Right ventricle myocardium superior (tissue), 1 donor: ENCODE measurements at regions not wholly inside any gene's neighbourhood (a gene's known extent, or its start where the extent isn't known, plus 50 kb on each side); places are given as distances from the start of the nearest gene placed in this dataset.

Experiments used
- ATAC-seq: fragments of 200-7000 bp; cut with Tn5 transposase; one replicate; pipeline ENCODE4 v1.9.1; 2020; ENCODE audit warnings: mild to moderate bottlenecking; ENCODE audit not compliant: poor library complexity
- DNase-seq: peaks from one replicate; pipeline ENCODE4 v3.0.0-alpha.2; 2020
- intact Hi-C: fragments of 100-400 bp; cut with DNase I; formaldehyde crosslinking; loops from one replicate; pipeline ENCODE4 v1.11.2; 2022
- donor health status: DM: no; HTN: yes; CAD: no; lungs with severe emphysema.

DNA sequence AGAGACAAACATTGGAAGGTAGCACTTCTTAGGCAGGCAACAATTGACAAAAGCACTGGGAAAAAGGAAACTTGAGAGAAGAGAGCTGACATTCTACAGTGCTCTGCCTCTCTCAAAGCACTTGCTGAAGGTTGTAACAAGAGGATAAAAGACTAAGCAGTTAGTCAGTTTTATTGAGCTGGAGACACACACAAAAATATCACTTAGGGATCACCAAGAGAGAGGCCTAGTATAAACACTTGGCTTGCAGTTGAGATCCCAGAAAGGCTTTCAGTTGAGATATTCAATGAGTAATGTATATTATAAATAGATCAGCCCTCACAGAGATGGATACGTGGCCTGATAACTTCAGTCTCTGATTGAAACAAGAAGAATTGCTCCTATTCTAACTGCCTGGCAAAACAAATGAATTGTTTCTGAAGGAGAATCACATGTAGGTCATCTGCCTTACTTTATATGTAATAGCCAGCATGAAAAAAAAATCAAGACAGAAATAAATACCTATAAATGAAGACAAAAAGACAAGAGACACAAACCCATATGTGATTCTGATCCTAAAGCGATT, 747.2 kb upstream of the MAN1A1 start:
- intact Hi-C loops, result no loop called here
- no peak for ATAC-seq
- no peak for DNase-seq

DNA sequence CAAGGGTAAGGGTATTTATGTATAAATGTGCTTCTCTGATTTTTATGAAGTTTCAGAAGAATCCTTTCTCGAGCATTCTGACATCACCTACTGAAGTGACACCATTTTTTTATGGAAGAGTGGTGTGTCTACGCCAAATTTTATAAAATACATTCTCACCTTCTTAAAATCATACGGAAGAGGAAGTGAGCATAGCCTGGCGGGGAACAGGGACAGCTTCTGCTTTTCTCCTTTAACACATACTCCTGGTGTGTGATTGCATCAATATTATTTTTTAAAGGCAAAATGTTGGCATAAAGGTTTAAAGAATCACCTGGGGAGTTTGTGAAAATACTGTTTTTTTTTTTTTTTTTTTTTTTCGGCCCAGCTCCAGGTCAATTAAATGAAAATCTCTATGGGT, 733.6 kb upstream of the MAN1A1 start:
- DNase-seq (no peak), ATAC-seq (no peak)
- intact Hi-C loops, result no loop called here

DNA sequence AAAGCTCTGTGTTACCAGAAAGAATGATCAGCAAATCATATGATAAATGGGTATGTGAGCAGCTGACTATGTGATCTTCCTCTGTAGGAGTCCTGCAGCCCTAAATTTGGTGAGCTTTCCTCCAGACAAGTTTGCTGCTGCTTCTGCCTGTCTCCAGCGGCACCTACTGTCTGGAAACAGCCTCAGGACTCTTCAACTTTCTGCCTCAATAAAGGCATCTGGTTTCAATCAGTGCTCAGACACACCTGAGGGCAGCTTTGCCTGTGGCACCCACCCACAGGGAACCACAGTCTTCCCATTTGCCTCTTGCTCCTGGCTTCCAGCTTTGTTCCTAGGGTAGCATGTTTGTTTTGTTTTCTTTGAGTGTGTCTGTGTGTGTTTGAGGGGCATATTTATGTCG, 727.9 kb upstream of the MAN1A1 start:
- intact Hi-C loops, result no loop called here

DNA sequence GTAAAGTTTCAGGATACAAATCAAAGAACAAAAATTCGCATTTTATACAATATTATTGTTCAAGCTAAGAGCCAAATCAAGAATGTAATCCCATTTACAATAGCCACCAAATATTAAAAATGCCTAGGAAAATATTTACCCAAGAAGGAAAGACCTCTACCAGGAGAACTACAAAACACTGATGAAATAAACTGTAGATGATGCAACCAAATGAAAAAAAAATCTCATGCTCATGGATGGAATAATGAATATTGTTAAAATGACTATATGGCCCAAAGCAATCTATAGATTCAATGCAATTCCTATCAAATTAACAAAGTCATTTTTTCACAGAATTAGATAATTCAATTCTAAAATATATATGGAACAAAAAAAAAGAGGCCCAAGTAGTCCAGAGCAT, 708.8 kb upstream of the MAN1A1 start:
- DNase-seq, result no peak
- no peak for ATAC-seq
- intact Hi-C loops, result no loop called here

More for the DNA sequence above, 727.9 kb upstream of the MAN1A1 start:
- no peak for DNase-seq
- no peak for ATAC-seq

DNA sequence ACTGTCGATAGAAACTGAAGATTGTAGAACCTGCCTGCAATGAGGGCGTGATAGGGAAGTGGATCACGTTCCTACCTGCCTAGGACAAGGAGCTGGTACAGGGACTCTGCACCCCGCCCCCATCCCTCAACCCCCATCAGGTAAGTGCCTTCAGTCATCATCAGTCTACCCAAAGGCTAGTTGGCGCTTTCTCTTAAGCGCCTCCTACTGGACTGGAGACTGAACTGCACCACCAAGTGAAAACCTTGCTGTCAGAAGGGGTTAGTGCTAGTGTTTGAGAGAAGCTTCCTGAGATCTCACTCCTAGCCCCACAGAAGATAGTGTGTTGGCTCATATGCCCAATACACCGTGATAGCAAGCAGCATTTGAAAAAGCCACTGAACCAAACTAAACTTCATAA, 706.5 kb upstream of the MAN1A1 start:
- DNase-seq (no peak), ATAC-seq (no peak)
- intact Hi-C loops, result no loop called here

DNA sequence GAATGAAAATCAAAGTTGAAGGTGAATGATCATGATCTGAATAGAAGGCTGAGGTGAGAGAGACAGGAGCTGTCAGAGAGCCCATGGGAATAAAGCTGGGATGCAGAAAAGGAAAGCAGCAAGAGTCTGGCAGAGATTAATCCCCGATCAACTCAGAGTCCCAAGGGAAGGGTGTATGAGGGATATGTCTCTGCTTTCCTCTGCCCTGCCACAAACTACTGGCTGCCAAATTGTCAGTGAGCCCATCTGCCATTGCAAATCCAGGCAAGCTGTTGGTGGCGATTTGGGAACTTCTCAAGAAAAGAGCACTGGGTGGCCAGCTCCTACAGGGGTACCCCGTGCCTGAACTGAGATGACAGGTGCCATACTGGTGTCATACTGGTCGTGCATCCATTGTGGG, 705.5 kb upstream of the MAN1A1 start:
- ATAC-seq, result no peak
- intact Hi-C loops, result no loop called here
- DNase-seq, result no peak

DNA sequence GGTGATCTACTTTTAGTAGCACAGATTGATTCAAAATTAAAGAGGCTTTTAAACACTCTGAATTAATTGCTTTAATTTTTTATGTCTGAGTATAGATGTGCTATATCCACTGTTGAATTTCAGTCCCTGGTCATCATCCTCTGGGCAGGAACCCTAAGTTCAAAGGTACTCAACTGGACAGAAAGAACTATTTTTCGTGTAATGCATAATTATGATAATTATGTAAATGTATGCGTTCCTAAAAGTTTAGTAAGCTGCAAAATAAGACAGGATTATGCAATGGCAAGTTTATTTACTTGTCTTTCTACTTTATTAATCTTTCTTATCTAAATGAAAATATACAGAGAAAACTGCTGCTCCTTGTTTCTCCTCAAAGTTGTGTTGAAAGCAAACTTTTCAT, 690.1 kb upstream of the MAN1A1 start:
- intact Hi-C loops, result no loop called here
- no peak for ATAC-seq

DNA sequence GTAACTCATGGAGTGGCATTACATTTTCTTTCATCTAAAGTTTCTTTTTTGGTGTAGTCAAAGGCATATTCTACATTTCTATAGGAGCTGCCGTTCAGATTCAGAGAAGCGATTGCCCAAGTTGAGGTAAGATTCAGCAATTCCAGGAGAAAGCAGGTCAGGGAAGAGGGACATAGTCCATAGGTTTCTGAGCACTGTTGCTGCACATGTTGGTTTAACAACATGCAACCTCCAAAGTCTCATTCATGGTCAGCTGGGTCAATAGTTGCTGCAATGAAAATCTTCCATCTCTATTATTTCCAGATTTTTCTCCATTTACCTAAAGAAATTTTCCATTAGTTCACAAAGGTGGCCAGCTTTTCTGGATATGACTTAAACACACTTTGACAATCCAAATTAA, 682.3 kb upstream of the MAN1A1 start:
- intact Hi-C loops, result no loop called here
- ATAC-seq (no peak), DNase-seq (no peak)

More for the DNA sequence above, 690.1 kb upstream of the MAN1A1 start:
- no peak for DNase-seq

DNA sequence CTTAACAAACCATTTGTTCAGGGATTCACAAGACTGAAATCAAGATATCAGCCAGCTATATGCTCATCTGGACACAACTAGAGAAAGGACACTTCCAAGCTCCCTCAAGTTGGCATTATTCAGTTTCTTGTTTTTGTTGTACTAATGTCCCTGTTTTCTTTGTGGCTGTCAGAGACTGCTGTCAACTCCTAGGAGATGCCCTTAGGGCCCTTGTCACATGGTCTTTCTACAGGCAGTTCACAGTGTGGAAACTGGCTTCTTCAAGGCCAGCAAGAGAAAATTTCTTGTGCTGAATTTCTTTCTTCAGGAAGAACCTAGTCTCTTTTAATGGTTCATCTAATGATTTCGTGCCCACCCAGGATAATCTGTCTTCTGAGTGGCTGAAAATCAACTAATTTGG, 677.2 kb upstream of the MAN1A1 start:
- DNase-seq, result no peak
- ATAC-seq, result no peak
- intact Hi-C loops, result no loop called here

DNA sequence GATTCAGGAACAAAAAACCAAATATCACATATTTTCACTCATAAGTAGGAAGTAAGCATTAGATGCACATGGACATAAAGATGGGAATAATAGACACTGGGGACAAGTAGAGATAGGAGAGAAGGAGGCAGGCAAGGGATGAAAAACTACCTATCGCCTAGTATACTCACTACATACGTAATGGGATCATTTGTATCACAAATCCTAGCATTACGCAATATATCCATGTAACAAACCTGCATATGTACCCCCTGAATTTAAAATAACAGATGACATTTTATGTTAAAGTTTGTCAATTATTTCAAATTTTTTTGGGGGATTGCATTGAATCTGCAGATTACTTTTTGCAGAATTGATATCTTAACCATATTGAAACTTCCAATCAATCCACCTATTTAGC, 660.5 kb upstream of the MAN1A1 start:
- intact Hi-C loops, result no loop called here
- DNase-seq (no peak), ATAC-seq (no peak)

DNA sequence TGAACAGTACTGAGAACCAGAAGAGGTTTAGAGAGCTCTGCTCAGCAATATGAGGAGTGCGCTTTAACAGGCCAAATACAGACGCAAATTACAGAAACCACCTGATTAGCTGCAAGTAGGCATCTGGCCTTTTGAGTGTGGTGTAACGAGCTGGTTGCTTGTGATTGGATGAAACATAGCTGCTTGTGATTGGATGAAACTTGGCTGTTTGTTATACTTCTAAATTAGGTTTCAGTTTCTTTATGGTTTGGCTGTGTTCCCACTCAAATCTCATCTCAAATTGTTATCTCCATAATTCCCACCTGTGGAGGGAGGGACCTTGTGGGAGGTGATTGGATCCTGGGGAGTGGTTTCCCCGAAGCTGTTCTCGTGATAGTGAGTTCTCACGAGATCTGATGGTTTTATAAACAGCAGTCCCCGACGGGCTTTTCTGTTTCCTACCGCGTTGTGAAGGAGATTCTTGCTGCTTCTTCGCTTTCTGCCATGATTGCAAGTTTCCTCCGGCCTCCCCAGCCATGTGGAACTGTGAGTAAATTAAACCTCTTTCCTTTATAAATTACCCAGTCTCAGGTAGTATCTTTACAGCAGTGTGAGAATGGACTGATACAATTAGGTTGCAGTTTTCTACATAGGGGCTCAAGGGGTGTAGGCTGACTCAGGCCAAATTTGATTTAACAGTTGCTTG, 655.9 kb upstream of the MAN1A1 start:
- no peak for ATAC-seq
- no peak for DNase-seq
- intact Hi-C loops, result no loop called here

DNA sequence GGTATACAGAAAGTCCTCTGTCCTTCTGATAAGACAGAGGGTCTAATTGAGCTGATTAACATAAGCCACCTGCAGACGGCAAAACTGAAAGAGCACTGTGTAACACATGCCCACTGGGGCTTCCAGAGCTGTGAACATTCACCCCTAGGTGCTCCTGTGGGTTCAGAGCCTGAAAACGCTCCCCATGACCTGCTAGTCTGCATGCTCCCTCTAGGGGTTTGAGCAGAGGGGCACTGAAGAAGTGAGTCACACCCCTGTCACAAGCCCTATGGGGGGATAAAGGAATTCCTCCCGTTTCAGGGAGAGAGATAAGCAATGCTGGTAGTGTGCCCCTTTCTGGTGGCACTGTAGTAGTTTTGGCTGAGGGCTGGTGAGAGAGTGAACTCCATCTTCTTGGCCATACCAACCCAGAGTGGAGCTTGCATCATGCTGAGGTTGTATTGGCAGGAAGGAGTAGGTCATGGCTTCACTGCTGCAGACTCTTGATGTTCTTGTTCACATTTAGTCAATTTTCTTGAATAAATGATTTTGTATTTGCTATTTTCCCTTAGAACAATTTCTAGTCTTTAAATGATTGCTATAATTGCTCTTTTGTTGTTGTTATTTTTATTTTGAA, 637.5 kb upstream of the MAN1A1 start:
- ATAC-seq, result no peak
- intact Hi-C loops, result no loop called here
- DNase-seq, result no peak

DNA sequence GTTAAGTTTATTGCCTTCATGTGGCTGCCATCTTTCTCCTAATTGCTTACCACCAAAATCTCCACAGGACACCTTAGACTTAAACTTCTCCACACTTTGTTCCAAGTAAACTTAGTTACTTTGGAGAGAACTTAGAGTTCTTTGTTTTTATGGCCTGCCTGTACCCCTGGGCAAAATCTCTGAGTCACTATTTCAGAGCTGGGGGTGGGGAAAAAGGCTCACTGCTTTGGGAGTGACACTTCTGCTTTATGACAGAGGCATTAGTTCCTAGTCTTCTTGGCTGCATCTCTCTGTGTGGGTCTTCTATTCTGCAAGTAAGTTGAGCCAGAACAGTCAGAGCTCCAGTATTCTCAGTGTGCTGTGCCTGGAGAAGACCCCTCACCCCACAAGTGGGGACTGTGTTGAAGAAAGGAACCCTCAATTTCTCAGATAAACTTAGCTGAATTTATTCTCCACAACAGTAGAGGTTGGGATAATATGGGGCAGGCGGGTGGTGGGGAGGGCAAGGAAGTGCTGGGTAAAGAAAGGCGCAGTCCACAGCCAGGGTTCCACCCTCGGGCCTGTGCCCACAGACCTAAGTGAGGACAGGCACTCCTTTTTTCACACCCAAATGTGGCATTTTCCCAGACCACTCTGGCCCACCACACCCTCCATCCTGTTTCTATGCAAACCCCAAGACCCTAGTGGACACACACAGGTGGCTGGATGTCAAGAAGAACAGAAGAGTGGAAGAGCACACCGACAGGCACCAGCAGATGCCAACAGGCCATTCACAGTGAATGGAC, 636.6 kb upstream of the MAN1A1 start:
- DNase-seq (no peak), ATAC-seq (no peak)
- intact Hi-C loops, result no loop called here

DNA sequence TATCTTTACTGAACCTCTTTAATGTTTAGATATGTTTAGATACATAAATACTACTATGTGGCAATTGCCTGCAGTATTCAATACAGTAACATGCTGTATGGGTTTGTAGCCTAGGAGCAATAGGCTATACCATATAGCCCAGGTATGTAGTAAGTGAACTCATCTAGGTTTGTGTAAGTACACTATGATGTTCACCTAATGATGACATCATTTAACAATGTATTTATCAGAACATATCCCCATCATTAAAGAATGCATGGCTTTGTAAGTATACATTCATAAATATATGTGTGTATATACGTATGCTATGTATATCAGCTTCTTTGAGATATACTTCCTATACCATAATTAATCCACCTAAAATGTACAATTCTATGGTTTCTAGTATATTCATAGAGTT, 631.2 kb upstream of the MAN1A1 start:
- DNase-seq, result no peak
- intact Hi-C loops, result no loop called here
- ATAC-seq, result no peak

DNA sequence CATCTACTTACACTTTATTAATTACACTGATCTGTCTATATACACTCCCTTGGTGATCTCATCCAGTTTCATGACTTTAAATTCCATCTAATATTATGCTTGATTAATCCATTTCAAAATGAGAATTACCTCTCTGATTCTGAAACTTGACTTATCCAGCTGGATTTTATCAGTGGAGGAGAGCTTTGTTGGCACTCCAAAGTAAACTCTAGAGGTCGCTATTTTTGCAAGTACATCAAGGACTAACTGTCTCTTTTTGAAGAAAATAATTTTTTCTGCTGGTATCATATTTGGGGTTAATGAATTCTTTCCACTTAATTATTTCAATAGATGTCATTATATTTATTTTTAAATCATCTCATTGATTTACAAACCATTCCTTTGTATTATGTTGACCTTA, 630.3 kb upstream of the MAN1A1 start:
- DNase-seq (no peak), ATAC-seq (no peak)
- intact Hi-C loops, result no loop called here

DNA sequence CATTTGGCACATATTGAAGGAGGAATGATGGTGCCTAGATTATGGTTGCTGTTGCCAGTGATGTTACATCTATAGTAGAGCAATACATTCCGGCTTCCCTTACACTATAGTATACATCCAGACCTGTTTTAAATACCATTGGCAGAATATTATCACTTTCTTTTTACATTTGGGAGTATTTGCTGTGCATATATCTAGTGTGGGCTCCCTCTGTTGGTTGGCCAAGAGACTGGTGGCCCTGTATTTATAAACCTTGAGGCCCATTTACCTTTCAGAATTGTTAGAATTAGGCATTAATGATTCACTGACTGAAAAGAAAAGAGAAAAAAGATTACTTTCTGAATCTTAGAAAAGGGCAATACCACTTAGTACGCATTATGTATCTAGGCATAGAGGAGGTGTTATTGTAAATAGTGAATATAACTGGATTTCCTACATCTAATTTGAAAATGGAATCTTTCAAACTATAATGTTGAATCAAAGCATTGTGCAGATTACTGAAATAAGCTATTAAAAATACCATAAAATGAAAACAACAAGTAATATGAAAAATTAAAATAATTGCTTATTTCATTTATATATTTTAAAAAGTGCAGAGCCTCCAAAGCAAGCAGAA, 628.8 kb upstream of the MAN1A1 start:
- intact Hi-C loops, result no loop called here
- DNase-seq (no peak), ATAC-seq (no peak)

DNA sequence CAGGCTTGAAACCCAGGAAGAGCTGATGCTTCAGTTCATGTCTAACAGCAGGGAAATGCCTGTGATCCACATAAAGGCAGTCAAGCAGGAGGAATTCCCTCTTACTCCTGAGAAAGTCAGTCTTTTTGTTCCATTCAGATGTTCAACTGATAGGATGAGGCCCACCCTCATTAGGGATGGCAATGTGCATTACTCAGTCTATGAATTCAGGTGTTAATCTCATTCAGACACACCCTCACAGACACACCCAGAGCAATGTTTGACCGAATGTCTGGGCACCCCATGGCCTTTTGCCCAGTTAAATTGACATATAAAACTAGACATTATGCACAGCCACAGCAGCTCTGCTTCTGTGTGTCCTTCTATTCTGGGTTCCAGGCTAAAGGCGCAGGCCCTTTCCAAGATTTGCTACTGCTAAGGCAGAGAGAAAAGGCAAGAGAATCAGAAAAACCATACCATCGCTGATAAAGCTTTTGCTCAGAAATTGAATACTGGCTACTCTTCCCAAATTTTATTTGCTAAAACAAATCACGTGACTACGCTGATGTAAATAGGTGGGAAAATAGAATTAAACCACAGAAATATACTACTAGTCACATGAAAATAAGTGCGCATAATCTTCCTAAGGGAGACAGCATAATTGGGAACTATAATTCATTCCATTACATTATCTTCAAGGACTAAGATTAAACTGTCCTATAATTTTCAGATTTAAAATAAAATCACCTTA, 625.0 kb upstream of the MAN1A1 start:
- intact Hi-C loops, result no loop called here

DNA sequence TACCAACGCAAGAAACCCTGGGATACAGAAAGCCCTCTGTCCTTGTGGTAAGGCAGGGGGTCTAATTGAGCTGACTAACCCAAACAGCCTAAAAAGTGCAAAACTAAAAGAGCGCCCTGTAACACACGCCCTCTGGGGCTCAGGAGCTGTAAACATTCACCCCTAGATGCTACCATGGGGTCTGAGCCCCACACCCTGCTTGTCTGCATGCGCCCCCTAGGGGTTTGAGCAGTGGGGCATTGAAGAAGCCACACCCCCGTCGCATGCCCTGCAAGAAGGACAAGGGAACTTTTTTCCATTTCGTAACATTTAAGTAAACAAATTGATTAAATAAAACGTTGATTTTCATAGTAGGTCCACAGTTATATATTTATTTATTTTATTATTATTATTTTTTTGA, 616.9 kb upstream of the MAN1A1 start:
- intact Hi-C loops, result no loop called here
- no peak for ATAC-seq
- DNase-seq, result no peak

More for the DNA sequence above, 625.0 kb upstream of the MAN1A1 start:
- ATAC-seq, result no peak
- no peak for DNase-seq

DNA sequence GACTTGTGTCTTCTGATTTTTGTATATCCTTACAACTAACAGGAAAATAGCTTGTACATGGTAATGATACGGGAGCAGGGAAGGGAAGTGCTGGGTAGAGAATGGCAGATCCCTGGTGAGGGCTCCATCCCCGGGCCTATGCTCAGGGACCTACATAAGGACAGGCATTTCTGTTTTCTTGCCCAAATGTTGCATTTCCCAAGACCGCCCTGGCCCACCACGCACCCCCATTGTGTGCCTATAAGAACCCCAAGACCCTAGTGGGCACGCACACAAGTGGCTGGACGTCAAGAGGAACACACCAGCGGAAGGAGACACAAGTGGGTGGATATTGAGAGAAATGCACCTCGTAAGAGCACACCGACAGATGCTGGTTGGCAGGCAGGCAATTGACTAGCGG, 616.3 kb upstream of the MAN1A1 start:
- intact Hi-C loops, result no loop called here
- ATAC-seq (no peak), DNase-seq (no peak)
